Ascending aorta (tissue), 2 donors: ENCODE measurements at regions not wholly inside any gene's neighbourhood (a gene's known extent, or its start where the extent isn't known, plus 50 kb on each side); places are given as distances from the start of the nearest gene placed in this dataset.

Experiments used
- DNase-seq, 2 donors: peaks; one replicate each; pipeline ENCODE4 v3.0.0-alpha.2; 2019; ENCODE audit warnings: low spot score in 2 of 2
- H3K27ac ChIP-seq, 2 donors: fragments of 200-600 bp; sonication (generic); one replicate each; pipeline ENCODE4 v1.5.1; 2016 to 2017; ENCODE audit warnings: mild to moderate bottlenecking in 1 of 2
- H3K27me3 ChIP-seq: fragments of 200-600 bp; sonication (generic); one replicate; pipeline ENCODE4 v1.5.1; 2017
- H3K36me3 ChIP-seq, 2 donors: fragments of 200-600 bp; sonication (generic); one replicate each; pipeline ENCODE4 v1.5.1; 2016
- H3K4me1 ChIP-seq, 2 donors: fragments of 200-600 bp; sonication (generic); one replicate each; pipeline ENCODE4 v1.5.1; 2016 to 2017; ENCODE audit warnings: mild to moderate bottlenecking in 1 of 2
- H3K4me3 ChIP-seq, 2 donors: fragments of 200-600 bp; sonication (generic); one replicate each; pipeline ENCODE4 v1.5.1; 2016 to 2017; ENCODE audit warnings: mild to moderate bottlenecking in 1 of 2
- H3K9me3 ChIP-seq, 2 donors: fragments of 200-600 bp; sonication (generic); one replicate each; pipeline ENCODE4 v1.5.1; 2016
- CTCF ChIP-seq, 3 experiments: fragments of 200-600 bp in 2 of 3; fragments of 450-650 bp in 1 of 3; sonication (generic) in 2 of 3; IDR thresholded peaks; one replicate each; pipeline ENCODE4 v1.5.1; 2016 to 2019; ENCODE audit warnings: antibody characterized with exemption in 3 of 3, mild to moderate bottlenecking in 1 of 3, moderate library complexity in 1 of 3
- intact Hi-C: fragments of 100-400 bp; cut with DNase I; formaldehyde crosslinking; loops from one replicate; pipeline ENCODE4 v1.15.1; 2023

GRCh38 chr2:118599141-118599540, 248.3 kb downstream of the EN1 start:
- no peaks in the 10 kb centered on the region for H3K4me1 ChIP-seq
- H3K9me3 ChIP-seq = no peaks in the 10 kb centered on the region
- H3K27me3 ChIP-seq = no peaks in the 10 kb centered on the region
- no peak for DNase-seq
- no peaks in the 10 kb centered on the region for H3K36me3 ChIP-seq
- H3K27ac ChIP-seq = no peak overlapping the region
- intact Hi-C loops = no loop called here
- H3K4me3 ChIP-seq = no peak overlapping the region
- no peak for TF ChIP-seq CTCF (IDR thresholded peaks at IDR 0.05)

GRCh38 chr2:118596620-118597019, 250.8 kb downstream of the EN1 start:
- Histone ChIP-seq H3K4me3 (no peak overlapping the region), H3K4me1 (no peaks in the 10 kb centered on the region), H3K27ac (no peak overlapping the region), H3K36me3 (no peaks in the 10 kb centered on the region), H3K27me3 (no peaks in the 10 kb centered on the region), H3K9me3 (no peaks in the 10 kb centered on the region)
- no peak for DNase-seq
- no peak for TF ChIP-seq CTCF (IDR thresholded peaks at IDR 0.05)
- intact Hi-C loops = no loop called here

- intact Hi-C loops = no loop called here
- no peaks in the 10 kb centered on the region for H3K9me3 ChIP-seq
- no peak for DNase-seq
- no peaks in the 10 kb centered on the region for H3K27me3 ChIP-seq
- no peak for TF ChIP-seq CTCF (IDR thresholded peaks at IDR 0.05)
- no peaks in the 10 kb centered on the region for H3K4me1 ChIP-seq
- H3K27ac ChIP-seq = no peak overlapping the region
- H3K36me3 ChIP-seq = no peaks in the 10 kb centered on the region
- H3K4me3 ChIP-seq = no peak overlapping the region
These were observed 254.2 kb downstream of the EN1 start for GRCh38 chr2:118593257-118593656.

- Histone ChIP-seq H3K36me3 (no peaks in the 10 kb centered on the region), H3K27me3 (no peaks in the 10 kb centered on the region), H3K9me3 (no peaks in the 10 kb centered on the region), H3K4me1 (no peaks in the 10 kb centered on the region), H3K27ac (no peak overlapping the region), H3K4me3 (no peak overlapping the region)
- TF ChIP-seq CTCF (IDR thresholded peaks at IDR 0.05) = no peak
- no peak for DNase-seq
- intact Hi-C loops = no loop called here
These were observed 256.2 kb downstream of the EN1 start for GRCh38 chr2:118591223-118591622.

GRCh38 chr2:118589721-118590120, 257.7 kb downstream of the EN1 start:
- TF ChIP-seq CTCF (IDR thresholded peaks at IDR 0.05) = no peak
- intact Hi-C loops = no loop called here
- H3K36me3 ChIP-seq = no peaks in the 10 kb centered on the region

GRCh38 chr2:118588850-118589249, 258.6 kb downstream of the EN1 start:
- Histone ChIP-seq H3K27me3 (no peaks in the 10 kb centered on the region), H3K27ac (no peak overlapping the region), H3K9me3 (no peaks in the 10 kb centered on the region), H3K4me1 (no peaks in the 10 kb centered on the region), H3K4me3 (no peak overlapping the region), H3K36me3 (no peaks in the 10 kb centered on the region)
- TF ChIP-seq CTCF (IDR thresholded peaks at IDR 0.05) = no peak
- intact Hi-C loops = no loop called here
- DNase-seq = no peak

More at GRCh38 chr2:118589721-118590120, 257.7 kb downstream of the EN1 start:
- no peaks in the 10 kb centered on the region for H3K4me1 ChIP-seq
- no peaks in the 10 kb centered on the region for H3K9me3 ChIP-seq
- no peak for DNase-seq
- H3K27me3 ChIP-seq = no peaks in the 10 kb centered on the region
- no peak overlapping the region for H3K27ac ChIP-seq
- H3K4me3 ChIP-seq = no peak overlapping the region
